ENCODE measurements at regions not wholly inside any gene's neighbourhood (a gene's known extent, or its start where the extent isn't known, plus 50 kb on each side); places are given as distances from the start of the nearest gene placed in this dataset.

DNA sequence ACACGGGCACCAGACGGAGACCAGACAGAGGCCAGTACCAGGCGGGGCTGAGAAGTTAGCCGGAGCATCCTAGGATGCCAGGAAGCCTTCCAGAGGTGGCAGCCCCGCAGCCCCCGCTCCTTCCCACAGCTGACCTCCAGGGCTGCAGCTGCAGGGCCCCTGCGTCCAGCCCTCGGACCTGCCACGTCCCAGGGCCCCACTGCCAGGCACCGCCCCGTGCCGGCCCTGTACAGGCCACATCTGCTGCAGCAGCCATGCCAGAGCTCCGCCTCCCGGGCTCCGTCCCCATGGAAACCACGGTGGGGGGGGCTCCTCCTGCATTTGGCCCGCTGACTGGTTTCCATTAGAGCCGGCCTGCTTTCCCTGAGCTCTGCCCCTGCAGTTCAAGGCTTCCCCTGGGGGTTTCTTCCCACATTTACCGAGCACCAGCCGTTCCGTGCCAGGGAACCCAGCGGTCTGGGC, 62.5 kb upstream of the PPARA start:
- Histone ChIP-seq H3K9me2 (replicated peaks; ENCODE audit: control insufficient read depth, low read length) (no peaks in the 10 kb centered on the region), H3K36me3 (ENCODE audit: control insufficient read depth, low read length) (no peaks in the 10 kb centered on the region), H3F3A (ENCODE audit: control insufficient read depth, insufficient read depth) (peaks cover 5% of the 10 kb centered on the region), H4K20me1 (ENCODE audit: control insufficient read depth, insufficient read depth, low read depth, low read length) (no peaks in the 10 kb centered on the region), H3K27me3 (ENCODE audit: control insufficient read depth, low read length) (no peaks in the 10 kb centered on the region), H3K4me1 (ENCODE audit: control insufficient read depth, low read length) (no peaks in the 10 kb centered on the region), H3K9me3 (ENCODE audit: control insufficient read depth, insufficient read depth, low read length) (no peaks in the 10 kb centered on the region), H3K79me2 (ENCODE audit: control insufficient read depth, low read length) (no peaks in the 10 kb centered on the region), H3K4me3 (ENCODE audit: low read length) (no peak overlapping the region), H3K4me2 (ENCODE audit: low read length) (no peak overlapping the region), H3K27ac (ENCODE audit: low read depth, low read length) (no peak overlapping the region)
- no peak for TF ChIP-seq EZH2phosphoT487 (IDR thresholded peaks at IDR 0.05; ENCODE audit: borderline replicate concordance, low read length)
- TF ChIP-seq, protein P1, sequence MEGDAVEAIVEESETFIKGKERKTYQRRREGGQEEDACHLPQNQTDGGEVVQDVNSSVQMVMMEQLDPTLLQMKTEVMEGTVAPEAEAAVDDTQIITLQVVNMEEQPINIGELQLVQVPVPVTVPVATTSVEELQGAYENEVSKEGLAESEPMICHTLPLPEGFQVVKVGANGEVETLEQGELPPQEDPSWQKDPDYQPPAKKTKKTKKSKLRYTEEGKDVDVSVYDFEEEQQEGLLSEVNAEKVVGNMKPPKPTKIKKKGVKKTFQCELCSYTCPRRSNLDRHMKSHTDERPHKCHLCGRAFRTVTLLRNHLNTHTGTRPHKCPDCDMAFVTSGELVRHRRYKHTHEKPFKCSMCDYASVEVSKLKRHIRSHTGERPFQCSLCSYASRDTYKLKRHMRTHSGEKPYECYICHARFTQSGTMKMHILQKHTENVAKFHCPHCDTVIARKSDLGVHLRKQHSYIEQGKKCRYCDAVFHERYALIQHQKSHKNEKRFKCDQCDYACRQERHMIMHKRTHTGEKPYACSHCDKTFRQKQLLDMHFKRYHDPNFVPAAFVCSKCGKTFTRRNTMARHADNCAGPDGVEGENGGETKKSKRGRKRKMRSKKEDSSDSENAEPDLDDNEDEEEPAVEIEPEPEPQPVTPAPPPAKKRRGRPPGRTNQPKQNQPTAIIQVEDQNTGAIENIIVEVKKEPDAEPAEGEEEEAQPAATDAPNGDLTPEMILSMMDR (IDR thresholded peaks at IDR 0.05; ENCODE audit: low read depth, low read length, poor library complexity, severe bottlenecking) = no peak

DNA sequence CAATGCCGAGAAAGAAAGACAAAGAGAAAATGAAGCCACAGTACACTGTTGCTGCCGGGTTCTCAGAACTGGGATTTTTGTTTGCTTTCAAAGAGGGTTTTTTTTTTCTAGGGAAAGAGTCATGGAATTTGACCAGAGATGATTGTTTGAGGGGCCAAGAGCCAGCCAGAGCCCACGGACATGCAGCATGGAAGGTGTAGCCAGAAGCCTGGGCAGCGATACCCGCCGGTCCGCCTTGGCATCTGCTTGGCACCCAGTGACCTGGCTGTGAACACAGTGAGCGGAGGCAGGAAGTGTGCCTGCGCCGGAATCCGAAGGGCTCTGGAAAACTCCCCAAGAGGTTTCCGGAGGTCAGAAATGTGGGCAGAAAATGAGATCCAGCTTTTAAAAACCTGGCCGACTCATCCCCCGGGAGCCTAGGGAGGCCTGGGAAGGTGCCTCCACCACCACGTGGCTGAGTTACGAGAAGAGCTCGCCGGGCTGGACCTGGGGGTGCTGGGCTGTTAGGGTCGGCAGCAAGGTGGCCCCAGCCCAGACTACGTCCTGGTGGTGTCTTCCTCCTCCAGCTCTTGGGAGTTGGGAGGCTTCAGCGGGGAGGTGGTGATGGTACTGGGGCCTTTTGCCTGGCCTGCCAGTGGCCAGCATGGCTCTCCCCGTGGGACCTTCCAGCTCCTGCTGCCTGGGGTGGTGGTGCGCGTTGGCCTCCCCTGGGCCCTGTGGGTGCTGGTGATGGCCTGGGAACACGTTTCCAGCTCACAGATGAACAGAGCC, 61.6 kb upstream of the PPARA start:
- TF ChIP-seq, protein P1 (IDR thresholded peaks at IDR 0.05; ENCODE audit: low read depth, low read length, poor library complexity, severe bottlenecking) = no peak
- no peak for TF ChIP-seq EZH2phosphoT487 (IDR thresholded peaks at IDR 0.05; ENCODE audit: borderline replicate concordance, low read length)
- no peaks in the 10 kb centered on the region for H4K20me1 ChIP-seq (ENCODE audit: control insufficient read depth, insufficient read depth, low read depth, low read length)
- no peaks in the 10 kb centered on the region for H3K79me2 ChIP-seq (ENCODE audit: control insufficient read depth, low read length)
- H3K27ac ChIP-seq (ENCODE audit: low read depth, low read length) = no peak overlapping the region
- H3K4me3 ChIP-seq (ENCODE audit: low read length) = no peak overlapping the region
- H3F3A ChIP-seq (ENCODE audit: control insufficient read depth, insufficient read depth) = no peaks in the 10 kb centered on the region
- H3K27me3 ChIP-seq (ENCODE audit: control insufficient read depth, low read length) = no peaks in the 10 kb centered on the region
- H3K4me1 ChIP-seq (ENCODE audit: control insufficient read depth, low read length) = no peaks in the 10 kb centered on the region
- H3K36me3 ChIP-seq (ENCODE audit: control insufficient read depth, low read length) = no peaks in the 10 kb centered on the region
- no peaks in the 10 kb centered on the region for H3K9me2 ChIP-seq (replicated peaks; ENCODE audit: control insufficient read depth, low read length)
- no peak overlapping the region for H3K4me2 ChIP-seq (ENCODE audit: low read length)
- H3K9me3 ChIP-seq (ENCODE audit: control insufficient read depth, insufficient read depth, low read length) = no peaks in the 10 kb centered on the region

DNA sequence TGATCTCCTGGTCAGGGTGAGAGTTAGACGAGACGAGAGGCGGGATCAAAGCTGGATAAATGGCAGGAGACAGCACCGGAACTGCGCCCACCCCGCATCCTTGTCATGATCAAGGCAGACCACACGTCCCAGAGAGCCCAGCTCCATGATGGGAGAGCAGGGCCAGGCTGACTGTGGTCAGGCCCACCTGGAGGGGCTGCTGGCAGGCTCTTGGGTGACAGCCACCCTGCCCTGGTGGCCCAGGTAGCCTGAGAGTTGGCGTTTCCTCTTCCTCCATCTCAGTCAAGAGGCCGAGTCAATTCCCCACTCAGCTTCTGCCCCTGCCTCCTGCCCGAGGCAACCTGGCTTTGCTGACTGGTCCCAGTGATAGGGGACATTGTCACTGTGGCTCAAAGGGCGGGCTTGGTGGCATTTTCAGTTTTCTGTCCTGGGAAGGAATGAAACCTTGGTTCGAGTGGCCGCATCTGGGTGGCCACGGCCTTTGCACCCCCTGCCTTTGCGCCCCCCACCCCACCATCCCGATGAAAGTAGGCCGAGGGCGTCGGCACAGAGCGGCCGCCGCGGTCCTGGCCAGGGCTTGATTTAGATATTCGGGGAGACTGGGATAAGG, 60.8 kb upstream of the PPARA start:
- no peaks in the 10 kb centered on the region for H3K36me3 ChIP-seq (ENCODE audit: control insufficient read depth, low read length)
- H3K9me3 ChIP-seq (ENCODE audit: control insufficient read depth, insufficient read depth, low read length) = no peaks in the 10 kb centered on the region
- H3K4me1 ChIP-seq (ENCODE audit: control insufficient read depth, low read length) = no peaks in the 10 kb centered on the region
- H3K4me2 ChIP-seq (ENCODE audit: low read length) = no peak overlapping the region
- H4K20me1 ChIP-seq (ENCODE audit: control insufficient read depth, insufficient read depth, low read depth, low read length) = no peaks in the 10 kb centered on the region
- H3K9me2 ChIP-seq (replicated peaks; ENCODE audit: control insufficient read depth, low read length) = no peaks in the 10 kb centered on the region
- TF ChIP-seq EZH2phosphoT487 (IDR thresholded peaks at IDR 0.05; ENCODE audit: borderline replicate concordance, low read length) = no peak
- TF ChIP-seq, protein P1 (IDR thresholded peaks at IDR 0.05; ENCODE audit: low read depth, low read length, poor library complexity, severe bottlenecking) = no peak
- no peak overlapping the region for H3K27ac ChIP-seq (ENCODE audit: low read depth, low read length)
- H3F3A ChIP-seq (ENCODE audit: control insufficient read depth, insufficient read depth) = no peaks in the 10 kb centered on the region
- no peaks in the 10 kb centered on the region for H3K27me3 ChIP-seq (ENCODE audit: control insufficient read depth, low read length)
- H3K79me2 ChIP-seq (ENCODE audit: control insufficient read depth, low read length) = no peaks in the 10 kb centered on the region
- no peak overlapping the region for H3K4me3 ChIP-seq (ENCODE audit: low read length)
